Thyroid gland (tissue), 4 donors: ENCODE measurements at regions not wholly inside any gene's neighbourhood (a gene's known extent, or its start where the extent isn't known, plus 50 kb on each side); places are given as distances from the start of the nearest gene placed in this dataset.

ENCODE experiments used
- DNase-seq, 2 donors: peaks; one replicate each; pipeline ENCODE4 v3.0.0-alpha.2; 2019
- H3K27ac ChIP-seq, 3 donors: fragments of 200-600 bp; sonication (generic); 1 replicate in 2 of 3; 2 replicates in 1 of 3; pipeline ENCODE4 v1.5.1; 2016 to 2019; ENCODE audit warnings: mild to moderate bottlenecking in 1 of 3, moderate library complexity in 1 of 3
- H3K27me3 ChIP-seq: fragments of 200-600 bp; sonication (generic); one replicate; pipeline ENCODE4 v1.5.1; 2019
- H3K36me3 ChIP-seq, 2 donors: fragments of 200-600 bp; sonication (generic); one replicate each; pipeline ENCODE4 v1.5.1; 2016 to 2019
- H3K4me1 ChIP-seq, 2 donors: fragments of 200-600 bp; sonication (generic); one replicate each; pipeline ENCODE4 v1.5.1; 2017 to 2019
- H3K4me3 ChIP-seq, 3 donors: fragments of 200-600 bp; sonication (generic); replicated peaks in 1 of 3; 1 replicate in 2 of 3; 2 replicates in 1 of 3; pipeline ENCODE4 v1.5.1; 2016; ENCODE audit warnings: mild to moderate bottlenecking in 1 of 3
- H3K9me3 ChIP-seq: fragments of 200-600 bp; sonication (generic); one replicate; pipeline ENCODE4 v1.5.1; 2017
- CTCF ChIP-seq, 6 experiments: fragments of 200-600 bp in 3 of 6; fragments of 450-650 bp in 3 of 6; sonication (generic) in 3 of 6; IDR thresholded peaks; one replicate each; pipeline ENCODE4 v1.5.1; 2016 to 2019; ENCODE audit warnings: antibody characterized with exemption in 6 of 6, mild to moderate bottlenecking in 2 of 6, inconsistent platforms in 1 of 6, moderate library complexity in 1 of 6
- POLR2A ChIP-seq, 2 donors: fragments of 450-650 bp; IDR thresholded peaks; one replicate each; pipeline ENCODE4 v1.6.1; 2017; ENCODE audit warnings: antibody characterized with exemption in 2 of 2, mild to moderate bottlenecking in 2 of 2, moderate library complexity in 1 of 2
- WGBS, 2 donors: methylation state at CpG; one replicate each; pipeline ENCODE4 v1.1.5; 2017; 5-methylcytosine and 5-hydroxymethylcytosine counted together
- intact Hi-C: fragments of 100-400 bp; cut with DNase I; formaldehyde crosslinking; loops from one replicate; pipeline ENCODE4 v1.15.1; 2023

GRCh38 chr3:74263031-74263430 is 351.4 kb downstream of the CNTN3 start:
- H3K9me3 ChIP-seq, result no peaks in the 10 kb centered on the region
- 84 to 88% methylated on average over 1 of the region's 1 CpG for WGBS, 2 donors
- no peaks in the 10 kb centered on the region for H3K36me3 ChIP-seq
- no peaks in the 10 kb centered on the region for H3K27me3 ChIP-seq
- H3K27ac ChIP-seq, result no peak overlapping the region
- H3K4me1 ChIP-seq, result no peaks in the 10 kb centered on the region
- no peak for DNase-seq
- no peak overlapping the region for H3K4me3 ChIP-seq
- no peak for TF ChIP-seq POLR2A (IDR thresholded peaks at IDR 0.05)
- TF ChIP-seq CTCF (IDR thresholded peaks at IDR 0.05), result no peak
- intact Hi-C loops, result no loop called here

DNA sequence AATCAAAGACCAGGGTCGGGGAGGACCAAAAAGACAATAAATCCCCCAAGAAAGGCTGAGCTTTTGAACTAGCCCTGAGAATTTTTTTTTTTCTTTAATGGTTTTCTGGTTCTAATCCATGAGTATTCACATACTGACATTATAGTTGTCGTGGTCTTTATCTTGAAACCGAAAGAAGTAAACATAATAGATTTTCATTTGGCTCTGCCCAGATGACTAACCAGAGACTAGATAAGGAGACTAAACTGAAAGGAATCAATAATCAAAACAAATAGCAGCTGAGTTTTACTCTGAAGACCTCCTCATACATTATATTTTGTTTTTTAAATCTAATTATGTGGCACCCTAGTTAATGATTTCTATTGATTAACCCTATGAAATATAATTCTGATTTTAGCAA is 381.4 kb downstream of the CNTN3 start:
- Histone ChIP-seq H3K4me1 (no peaks in the 10 kb centered on the region), H3K9me3 (no peaks in the 10 kb centered on the region), H3K36me3 (no peaks in the 10 kb centered on the region), H3K4me3 (no peak overlapping the region), H3K27ac (no peak overlapping the region), H3K27me3 (no peaks in the 10 kb centered on the region)
- 84 to 85% methylated on average over 3 of the region's 3 CpGs for WGBS, 2 donors
- intact Hi-C loops, result no loop called here
- DNase-seq, result no peak
- TF ChIP-seq POLR2A (IDR thresholded peaks at IDR 0.05) (no peak), CTCF (IDR thresholded peaks at IDR 0.05) (no peak)

DNA sequence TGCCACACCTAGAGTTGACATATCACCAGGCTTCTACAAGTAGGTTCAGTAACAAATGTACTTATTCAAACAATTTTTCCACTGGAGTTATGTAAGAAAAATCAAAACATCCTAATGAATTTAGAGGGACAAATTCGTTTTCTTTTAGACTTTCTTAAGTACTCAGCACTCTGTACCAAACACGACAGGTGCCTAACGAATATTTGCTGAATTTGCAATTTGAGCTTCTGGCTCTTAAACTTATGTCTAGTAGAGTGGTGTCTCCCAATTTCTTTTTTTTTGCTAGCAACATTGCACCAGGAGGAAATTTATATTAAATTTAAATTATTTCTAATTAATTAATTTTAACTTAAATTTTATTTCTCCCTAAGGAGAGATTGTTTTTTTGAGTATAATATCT is 397.0 kb downstream of the CNTN3 start:
- Histone ChIP-seq H3K4me3 (no peak overlapping the region), H3K27me3 (no peaks in the 10 kb centered on the region), H3K4me1 (no peaks in the 10 kb centered on the region), H3K9me3 (no peaks in the 10 kb centered on the region), H3K27ac (no peak overlapping the region), H3K36me3 (no peaks in the 10 kb centered on the region)
- no peak for DNase-seq
- 68 to 74% methylated on average over 3 of the region's 3 CpGs for WGBS, 2 donors
- TF ChIP-seq POLR2A (IDR thresholded peaks at IDR 0.05) (no peak), CTCF (IDR thresholded peaks at IDR 0.05) (no peak)
- intact Hi-C loops, result no loop called here

- Histone ChIP-seq H3K27ac (no peak overlapping the region), H3K4me1 (no peaks in the 10 kb centered on the region), H3K27me3 (no peaks in the 10 kb centered on the region), H3K9me3 (no peaks in the 10 kb centered on the region), H3K36me3 (no peaks in the 10 kb centered on the region), H3K4me3 (no peak overlapping the region)
- no peak for DNase-seq
- no peak for TF ChIP-seq POLR2A (IDR thresholded peaks at IDR 0.05)
- TF ChIP-seq CTCF (IDR thresholded peaks at IDR 0.05), result no peak
- WGBS, 2 donors, result 86 to 94% methylated on average over 4 of the region's 4 CpGs
- intact Hi-C loops, result no loop called here
Observed at GRCh38 chr3:74214286-74214685, 400.2 kb downstream of the CNTN3 start.

DNA sequence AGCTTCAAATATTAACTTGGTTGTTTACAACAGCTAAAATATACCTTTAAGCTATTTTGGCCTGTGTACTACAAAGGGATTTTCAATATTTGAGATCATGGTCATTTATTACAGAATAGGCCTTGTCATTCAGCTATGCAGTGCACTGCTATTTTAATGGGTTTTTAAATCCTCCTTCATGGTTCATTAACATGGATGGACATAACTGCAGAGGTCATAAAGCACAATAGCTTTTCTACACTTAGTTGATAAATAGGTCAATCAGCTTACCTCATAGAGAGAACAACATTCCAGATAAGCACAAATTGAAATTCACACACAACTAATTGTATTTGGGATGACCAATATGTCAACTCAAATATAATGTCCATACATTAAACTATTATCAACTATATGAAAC is 403.7 kb downstream of the CNTN3 start:
- intact Hi-C loops, result no loop called here
- no peaks in the 10 kb centered on the region for H3K27me3 ChIP-seq
- no peak for DNase-seq
- H3K36me3 ChIP-seq, result no peaks in the 10 kb centered on the region
- H3K4me1 ChIP-seq, result no peaks in the 10 kb centered on the region
- H3K27ac ChIP-seq, result no peak overlapping the region
- TF ChIP-seq CTCF (IDR thresholded peaks at IDR 0.05) (no peak), POLR2A (IDR thresholded peaks at IDR 0.05) (no peak)
- no peak overlapping the region for H3K4me3 ChIP-seq
- no peaks in the 10 kb centered on the region for H3K9me3 ChIP-seq
